ENCODE measurements at regions not wholly inside any gene's neighbourhood (a gene's known extent, or its start where the extent isn't known, plus 50 kb on each side); places are given as distances from the start of the nearest gene placed in this dataset.

- no peak for DNase-seq (ENCODE audit: low spot score)
Observed at GRCh38 chr12:89999699-90000505, 291.3 kb upstream of the ATP2B1 start.

- no peak for DNase-seq (ENCODE audit: low spot score)
Observed at GRCh38 chr12:89995870-89996269, 287.2 kb upstream of the ATP2B1 start.

GRCh38 chr12:89994911-89995310, 286.3 kb upstream of the ATP2B1 start:
- DNase-seq (ENCODE audit: low spot score) = no peak

- no peak for DNase-seq (ENCODE audit: low spot score)
Observed at GRCh38 chr12:89993632-89994031, 285.0 kb upstream of the ATP2B1 start.

- DNase-seq (ENCODE audit: low spot score) = no peak
Observed at GRCh38 chr12:89992668-89993451, 284.2 kb upstream of the ATP2B1 start.

GRCh38 chr12:89991807-89992590, 283.4 kb upstream of the ATP2B1 start:
- no peak for DNase-seq (ENCODE audit: low spot score)

- no peak for DNase-seq (ENCODE audit: low spot score)
Observed at GRCh38 chr12:89988188-89988915, 279.7 kb upstream of the ATP2B1 start.

GRCh38 chr12:89985935-89986334, 277.3 kb upstream of the ATP2B1 start:
- DNase-seq (ENCODE audit: low spot score) = no peak

- DNase-seq (ENCODE audit: low spot score) = no peak
Observed at GRCh38 chr12:89984846-89985245, 276.2 kb upstream of the ATP2B1 start.

GRCh38 chr12:89983622-89984021, 275.0 kb upstream of the ATP2B1 start:
- DNase-seq (ENCODE audit: low spot score) = no peak

GRCh38 chr12:89980236-89980635, 271.6 kb upstream of the ATP2B1 start:
- no peak for DNase-seq (ENCODE audit: low spot score)

GRCh38 chr12:89977405-89978085, 268.9 kb upstream of the ATP2B1 start:
- DNase-seq (ENCODE audit: low spot score) = no peak

- no peak for DNase-seq (ENCODE audit: low spot score)
Observed at GRCh38 chr12:89976866-89977265, 268.2 kb upstream of the ATP2B1 start.

GRCh38 chr12:89975574-89975973, 266.9 kb upstream of the ATP2B1 start:
- no peak for DNase-seq (ENCODE audit: low spot score)

- peak; percentile 35 for DNase-seq (ENCODE audit: low spot score)
Observed at GRCh38 chr12:89971880-89972279, 263.2 kb upstream of the ATP2B1 start.

GRCh38 chr12:89970722-89971121, 262.1 kb upstream of the ATP2B1 start:
- DNase-seq (ENCODE audit: low spot score) = no peak

- peak; percentile 71 for DNase-seq (ENCODE audit: low spot score)
Observed at GRCh38 chr12:89969093-89969492, 260.5 kb upstream of the ATP2B1 start.

- peak; percentile 70 for DNase-seq (ENCODE audit: low spot score)
Observed at GRCh38 chr12:89968151-89968700, 259.6 kb upstream of the ATP2B1 start.

- DNase-seq (ENCODE audit: low spot score) = no peak
Observed at GRCh38 chr12:89966495-89967240, 258.0 kb upstream of the ATP2B1 start.

- DNase-seq (ENCODE audit: low spot score) = no peak
Observed at GRCh38 chr12:89965993-89966392, 257.4 kb upstream of the ATP2B1 start.
